GM12872 (cell line): ENCODE measurements at regions not wholly inside any gene's neighbourhood (a gene's known extent, or its start where the extent isn't known, plus 50 kb on each side); places are given as distances from the start of the nearest gene placed in this dataset.

Experiments
- TF ChIP-seq, protein P1 (sequence below): IDR thresholded peaks from 3 replicates; pipeline ENCODE4 v1.5.1; 2011; ENCODE audit warnings: low read depth, mild to moderate bottlenecking, low read length, moderate library complexity; ENCODE audit not compliant: insufficient read depth

DNA sequence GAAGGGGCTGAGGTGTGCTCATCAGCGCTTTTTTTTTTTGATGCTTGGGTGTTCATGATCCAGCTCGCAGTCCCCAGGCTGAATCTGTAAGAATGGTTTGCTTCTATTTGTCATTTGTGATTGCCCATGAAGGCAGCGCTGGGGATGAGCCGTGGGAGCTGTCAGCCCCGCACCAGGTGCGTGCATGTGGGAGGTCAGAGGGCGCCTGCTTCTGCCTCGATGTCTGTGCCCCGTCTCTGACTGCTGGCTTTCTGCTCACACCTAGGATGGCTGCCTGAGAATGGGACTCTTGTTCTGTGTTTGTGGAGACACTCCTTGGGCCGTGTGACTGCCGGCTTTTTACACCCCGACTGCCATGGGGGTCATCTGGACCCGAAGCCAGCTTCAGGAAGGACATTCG, 141.2 kb upstream of the RTL1 start:
- TF ChIP-seq, protein P1, sequence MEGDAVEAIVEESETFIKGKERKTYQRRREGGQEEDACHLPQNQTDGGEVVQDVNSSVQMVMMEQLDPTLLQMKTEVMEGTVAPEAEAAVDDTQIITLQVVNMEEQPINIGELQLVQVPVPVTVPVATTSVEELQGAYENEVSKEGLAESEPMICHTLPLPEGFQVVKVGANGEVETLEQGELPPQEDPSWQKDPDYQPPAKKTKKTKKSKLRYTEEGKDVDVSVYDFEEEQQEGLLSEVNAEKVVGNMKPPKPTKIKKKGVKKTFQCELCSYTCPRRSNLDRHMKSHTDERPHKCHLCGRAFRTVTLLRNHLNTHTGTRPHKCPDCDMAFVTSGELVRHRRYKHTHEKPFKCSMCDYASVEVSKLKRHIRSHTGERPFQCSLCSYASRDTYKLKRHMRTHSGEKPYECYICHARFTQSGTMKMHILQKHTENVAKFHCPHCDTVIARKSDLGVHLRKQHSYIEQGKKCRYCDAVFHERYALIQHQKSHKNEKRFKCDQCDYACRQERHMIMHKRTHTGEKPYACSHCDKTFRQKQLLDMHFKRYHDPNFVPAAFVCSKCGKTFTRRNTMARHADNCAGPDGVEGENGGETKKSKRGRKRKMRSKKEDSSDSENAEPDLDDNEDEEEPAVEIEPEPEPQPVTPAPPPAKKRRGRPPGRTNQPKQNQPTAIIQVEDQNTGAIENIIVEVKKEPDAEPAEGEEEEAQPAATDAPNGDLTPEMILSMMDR, result no peak

DNA sequence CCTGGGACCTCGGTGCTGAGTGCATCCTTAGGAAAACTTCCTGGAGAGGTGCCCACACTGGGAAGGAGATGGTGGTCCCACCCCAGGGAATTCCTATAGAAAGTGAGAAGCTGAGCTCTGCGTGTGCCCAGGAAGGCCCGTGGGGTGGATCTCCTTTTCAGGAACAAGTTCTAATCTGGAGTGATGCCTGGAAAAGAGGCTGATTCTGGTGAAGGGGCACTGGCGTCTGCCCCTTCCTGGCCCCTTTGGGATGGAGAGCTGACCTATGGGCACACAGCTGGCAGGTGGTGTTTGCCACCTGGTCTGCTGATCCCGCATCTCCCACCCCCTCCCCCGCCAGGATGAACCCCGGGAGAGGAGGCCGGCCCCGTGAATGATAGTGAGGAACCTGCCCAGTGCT, 142.0 kb upstream of the RTL1 start:
- TF ChIP-seq, protein P1, result no peak

DNA sequence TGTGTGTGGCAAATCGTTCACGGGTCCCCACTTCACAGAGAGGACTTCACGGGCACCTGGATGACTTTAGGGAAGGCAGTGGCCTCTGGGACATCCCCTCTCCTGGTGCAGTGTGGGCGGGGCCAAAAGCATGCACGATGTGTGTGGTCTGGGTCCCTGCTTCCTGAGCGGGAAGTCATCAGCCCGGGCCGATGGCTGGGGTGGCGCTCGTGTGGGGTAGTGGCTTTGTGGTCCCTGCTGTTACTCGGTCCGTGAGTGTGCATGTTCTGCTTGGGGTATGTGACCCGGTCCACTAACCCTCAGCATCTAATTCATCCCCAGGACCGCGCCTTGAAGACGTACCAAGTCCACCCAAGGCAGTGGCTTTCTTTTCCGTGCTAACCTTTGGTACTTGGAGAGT, 142.5 kb upstream of the RTL1 start:
- TF ChIP-seq, protein P1, result no peak

DNA sequence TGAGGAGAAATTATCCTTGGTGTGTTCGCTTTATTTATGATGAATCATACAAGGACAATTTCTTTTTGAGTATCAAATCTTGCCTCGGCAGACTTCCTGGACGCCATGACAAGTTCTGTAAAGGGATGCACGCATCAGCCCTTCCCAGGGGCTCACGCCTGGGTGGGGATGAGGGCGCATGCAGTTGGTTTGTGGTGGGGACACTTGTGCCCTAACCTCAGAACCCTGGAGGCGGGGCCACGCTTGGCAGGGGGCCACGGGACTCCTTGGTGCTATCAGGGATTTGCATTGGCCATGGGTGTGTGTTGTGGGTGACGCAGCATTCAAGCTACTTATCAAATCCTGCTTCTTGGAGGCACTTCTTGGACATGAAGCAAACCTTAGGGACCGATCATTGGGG, 143.8 kb upstream of the RTL1 start:
- TF ChIP-seq, protein P1, result no peak

DNA sequence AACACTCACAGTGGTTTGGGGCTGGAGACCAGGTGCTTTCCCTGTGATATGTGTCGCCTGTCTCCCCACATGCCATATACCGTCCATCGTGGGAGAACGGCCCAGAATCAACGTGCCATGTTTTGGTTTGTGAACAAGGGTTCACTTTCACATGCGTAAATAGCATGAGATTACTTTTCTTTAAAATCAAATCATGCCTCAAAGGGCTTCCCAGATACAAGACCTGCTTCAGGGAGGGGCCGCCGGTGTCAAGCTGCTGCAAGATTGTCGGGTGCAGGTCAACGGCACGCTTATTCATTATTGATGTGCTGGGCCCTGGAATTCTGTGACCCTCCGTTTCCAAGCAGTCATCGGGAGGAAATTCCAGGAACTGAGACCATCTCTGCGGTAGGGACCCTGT, 145.2 kb upstream of the RTL1 start:
- TF ChIP-seq, protein P1, result no peak

DNA sequence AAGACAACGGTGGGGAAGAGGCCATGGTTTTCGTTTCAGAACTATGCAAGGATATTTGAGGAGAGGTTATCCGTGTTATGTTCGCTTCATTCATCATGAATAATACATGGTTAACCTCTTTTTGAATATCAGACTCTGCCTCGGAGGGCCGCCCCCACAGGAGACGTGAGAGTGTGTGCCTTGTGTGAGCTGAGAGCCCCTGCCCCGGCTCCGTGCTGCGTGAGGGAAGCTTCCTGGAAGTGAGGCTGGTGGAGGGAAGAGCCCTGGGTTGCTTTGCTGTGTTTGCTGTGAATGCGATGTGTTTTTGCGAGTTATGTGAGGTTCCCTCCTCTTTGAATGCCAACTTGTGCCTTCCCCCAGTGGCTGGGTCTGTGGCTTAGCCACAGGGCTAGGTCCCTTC, 146.0 kb upstream of the RTL1 start:
- TF ChIP-seq, protein P1, result no peak

DNA sequence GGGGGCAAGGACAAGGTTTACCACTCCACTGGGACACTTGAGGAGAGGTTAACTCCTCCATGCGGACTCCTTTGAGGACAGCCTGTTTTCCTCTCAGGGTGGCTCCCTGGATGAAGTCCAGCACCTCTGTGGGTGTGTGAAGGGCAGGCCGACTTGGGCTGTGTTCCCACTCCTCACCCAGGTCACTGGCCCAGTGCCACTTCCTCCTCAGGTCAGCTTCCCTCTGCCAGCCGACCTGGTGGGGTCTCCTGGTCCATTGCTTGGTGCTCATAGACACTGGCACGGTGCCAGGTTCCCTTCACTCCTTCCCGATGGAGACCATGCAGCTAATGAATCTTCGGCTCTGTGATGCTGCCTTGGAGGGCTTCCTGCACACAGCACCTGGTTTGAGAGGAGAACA, 146.4 kb upstream of the RTL1 start:
- TF ChIP-seq, protein P1, result no peak
